GM23338 (cell line): ENCODE measurements at regions not wholly inside any gene's neighbourhood (a gene's known extent, or its start where the extent isn't known, plus 50 kb on each side); places are given as distances from the start of the nearest gene placed in this dataset.

Experiments used
- CREB1 ChIP-seq: fragments of 250-450 bp; sonication (Bioruptor Pico); IDR thresholded peaks from 2 replicates; pipeline ENCODE4 v1.5.0; 2020; ENCODE audit warnings: low read depth, mild to moderate bottlenecking, moderate library complexity
- CTCF ChIP-seq, 2 experiments: fragments of 200-600 bp in 1 of 2; sonication (generic) in 1 of 2; conservative IDR thresholded peaks; 2 replicates each; pipeline versions ENCODE4 v1.5.1 to v1.6.1; 2016 to 2017; ENCODE audit warnings: antibody characterized with exemption in 2 of 2, low read depth in 2 of 2, mild to moderate bottlenecking in 2 of 2, moderate library complexity in 1 of 2

- TF ChIP-seq CTCF (conservative IDR thresholded peaks at IDR 0.05; ENCODE audit: low read depth in 2 of 2): no peak
- TF ChIP-seq CREB1 (CRISPR knock-in tag): no peak
Measured at GRCh38 chr3:103791786-103792515, 1357.1 kb downstream of the ZPLD1 start.
